ENCODE measurements at regions not wholly inside any gene's neighbourhood (a gene's known extent, or its start where the extent isn't known, plus 50 kb on each side); places are given as distances from the start of the nearest gene placed in this dataset.
"Not testable (repeated sequence)": the region's sequence is repeated elsewhere in the genome, so short reads cannot be mapped to it uniquely, and the experiment has no call there.

DNA sequence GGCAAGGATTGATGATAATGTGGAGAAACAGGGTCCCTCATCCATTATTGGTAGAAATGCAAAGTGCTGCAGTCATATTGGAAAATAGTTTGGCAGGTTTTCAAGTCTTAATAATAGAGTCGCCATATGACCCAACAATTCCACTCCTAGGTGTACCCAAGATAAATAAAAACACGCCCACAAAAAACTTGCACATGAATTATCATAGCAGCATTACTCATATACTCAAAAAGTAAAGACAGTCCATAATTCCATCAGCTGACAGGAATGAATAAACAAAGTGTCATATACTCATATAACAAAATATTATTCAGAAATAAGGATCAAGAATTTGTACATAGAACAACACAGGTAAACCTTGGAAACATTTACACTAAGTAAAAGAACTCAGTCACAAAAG is 242.9 kb upstream of the FTMT start:
- Histone ChIP-seq H3K4me1 (ENCODE audit: control insufficient read depth, insufficient read depth, low read length) (no peaks in the 10 kb centered on the region), H3K27me3 (ENCODE audit: control insufficient read depth in 1 of 2, insufficient read depth in 2 of 2, low read length in 2 of 2) (no peaks in the 10 kb centered on the region), H3K27ac (ENCODE audit: low read length) (no peak overlapping the region), H3K36me3 (ENCODE audit: control insufficient read depth in 2 of 2, insufficient read depth in 2 of 2, low read length in 2 of 2) (no peaks in the 10 kb centered on the region), H3K4me3 (ENCODE audit: low read length in 2 of 2) (no peak overlapping the region), H3K9ac (ENCODE audit: low read length in 2 of 2) (no peak overlapping the region), H3K9me3 (ENCODE audit: control insufficient read depth in 2 of 2, low read length in 2 of 2) (no peaks in the 10 kb centered on the region)

DNA sequence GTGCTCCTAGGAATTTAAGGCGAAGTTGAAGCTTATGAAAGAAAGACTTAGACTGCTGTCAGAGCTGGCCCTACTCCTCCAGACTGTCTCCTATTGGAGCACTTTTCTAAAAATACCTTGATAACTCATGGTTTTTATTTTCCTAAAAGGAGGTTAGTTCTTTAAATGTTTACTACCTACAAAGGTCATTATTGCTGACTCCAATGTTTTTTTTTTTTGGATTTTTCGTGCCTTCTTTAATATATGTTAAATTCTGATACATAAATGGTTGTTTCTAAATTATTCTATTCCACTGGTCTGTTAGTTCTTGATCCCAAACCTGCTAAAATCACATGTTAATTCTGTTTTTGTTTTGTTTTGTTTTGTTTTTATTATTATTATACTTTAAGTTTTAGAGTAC is 227.6 kb upstream of the FTMT start:
- Histone ChIP-seq H3K9me3 (ENCODE audit: control insufficient read depth in 2 of 2, low read length in 2 of 2) (no peaks in the 10 kb centered on the region), H3K9ac (ENCODE audit: low read length in 2 of 2) (no peak overlapping the region), H3K4me3 (ENCODE audit: low read length in 2 of 2) (no peak overlapping the region), H3K27me3 (ENCODE audit: control insufficient read depth in 1 of 2, insufficient read depth in 2 of 2, low read length in 2 of 2) (no peaks in the 10 kb centered on the region), H3K4me1 (ENCODE audit: control insufficient read depth, insufficient read depth, low read length) (no peaks in the 10 kb centered on the region), H3K36me3 (ENCODE audit: control insufficient read depth in 2 of 2, insufficient read depth in 2 of 2, low read length in 2 of 2) (no peaks in the 10 kb centered on the region), H3K27ac (ENCODE audit: low read length) (no peak overlapping the region)

DNA sequence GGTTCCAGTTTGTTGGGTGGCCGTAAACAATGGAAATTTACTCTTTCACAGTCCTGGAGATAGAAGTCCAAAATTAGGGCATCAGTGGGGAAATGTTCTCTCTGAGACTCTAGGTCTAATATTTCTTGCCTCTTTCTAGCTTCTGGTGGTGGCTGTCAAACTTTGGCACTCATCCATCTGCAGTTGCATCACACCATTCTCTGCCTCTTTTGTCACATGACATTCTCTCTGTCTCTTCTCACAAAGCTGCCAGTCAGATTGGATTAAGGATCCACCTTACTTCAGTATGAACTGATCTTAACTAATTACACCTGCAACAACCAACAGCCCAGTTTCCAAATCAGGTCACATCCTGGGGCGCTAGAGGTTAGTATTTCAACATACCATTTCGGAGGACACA is 222.9 kb upstream of the FTMT start:
- Histone ChIP-seq H3K4me1 (ENCODE audit: control insufficient read depth, insufficient read depth, low read length) (no peaks in the 10 kb centered on the region), H3K9me3 (ENCODE audit: control insufficient read depth in 2 of 2, low read length in 2 of 2) (no peaks in the 10 kb centered on the region), H3K27ac (ENCODE audit: low read length) (no peak overlapping the region), H3K9ac (ENCODE audit: low read length in 2 of 2) (no peak overlapping the region), H3K4me3 (ENCODE audit: low read length in 2 of 2) (no peak overlapping the region), H3K36me3 (ENCODE audit: control insufficient read depth in 2 of 2, insufficient read depth in 2 of 2, low read length in 2 of 2) (no peaks in the 10 kb centered on the region), H3K27me3 (ENCODE audit: control insufficient read depth in 1 of 2, insufficient read depth in 2 of 2, low read length in 2 of 2) (no peaks in the 10 kb centered on the region)

DNA sequence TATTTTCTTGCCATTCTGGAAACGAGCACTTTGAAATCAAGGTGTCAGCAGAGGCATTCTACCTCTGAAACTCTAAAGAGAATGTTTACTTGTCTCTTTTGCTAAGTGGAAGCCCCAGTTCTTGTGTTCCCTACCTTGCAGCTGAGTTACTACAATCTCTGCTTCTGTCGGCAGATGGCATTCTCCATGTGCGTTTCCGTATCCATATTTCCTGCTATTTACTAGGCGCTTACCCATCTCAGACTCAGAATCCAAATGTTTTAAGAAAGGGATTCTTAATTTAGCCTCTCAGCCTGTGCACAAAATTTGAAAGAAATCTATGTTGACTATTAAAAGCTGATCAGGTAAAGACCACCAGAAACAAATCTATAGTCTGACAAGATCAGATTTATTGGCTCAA is 221.3 kb upstream of the FTMT start:
- Histone ChIP-seq H3K9me3 (ENCODE audit: control insufficient read depth in 2 of 2, low read length in 2 of 2) (no peaks in the 10 kb centered on the region), H3K4me3 (ENCODE audit: low read length in 2 of 2) (no peak overlapping the region), H3K4me1 (ENCODE audit: control insufficient read depth, insufficient read depth, low read length) (no peaks in the 10 kb centered on the region), H3K36me3 (ENCODE audit: control insufficient read depth in 2 of 2, insufficient read depth in 2 of 2, low read length in 2 of 2) (no peaks in the 10 kb centered on the region), H3K9ac (ENCODE audit: low read length in 2 of 2) (no peak overlapping the region), H3K27ac (ENCODE audit: low read length) (no peak overlapping the region), H3K27me3 (ENCODE audit: control insufficient read depth in 1 of 2, insufficient read depth in 2 of 2, low read length in 2 of 2) (no peaks in the 10 kb centered on the region)

DNA sequence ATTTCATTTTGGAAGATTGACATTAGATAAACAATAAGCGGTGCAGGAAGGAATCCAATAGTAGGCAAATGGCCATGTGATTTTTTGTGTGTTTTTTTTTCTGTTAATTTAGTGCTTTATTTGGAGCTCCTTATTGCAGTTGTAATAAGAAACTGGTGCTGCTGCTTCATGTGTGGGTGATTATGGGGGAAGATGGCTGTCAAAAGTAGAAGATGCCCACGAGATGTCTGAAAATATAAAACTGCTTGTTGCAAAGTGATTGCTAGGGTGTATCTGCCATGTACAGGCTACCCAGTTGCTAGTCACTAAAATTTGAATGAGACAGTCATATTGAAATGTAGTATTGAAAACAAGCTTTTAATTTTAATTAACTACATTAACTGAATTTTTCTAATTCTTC is 216.7 kb upstream of the FTMT start:
- Histone ChIP-seq H3K4me1 (ENCODE audit: control insufficient read depth, insufficient read depth, low read length) (no peaks in the 10 kb centered on the region), H3K27ac (ENCODE audit: low read length) (no peak overlapping the region), H3K27me3 (ENCODE audit: control insufficient read depth in 1 of 2, insufficient read depth in 2 of 2, low read length in 2 of 2) (no peaks in the 10 kb centered on the region), H3K9me3 (ENCODE audit: control insufficient read depth in 2 of 2, low read length in 2 of 2) (no peaks in the 10 kb centered on the region), H3K36me3 (ENCODE audit: control insufficient read depth in 2 of 2, insufficient read depth in 2 of 2, low read length in 2 of 2) (no peaks in the 10 kb centered on the region), H3K9ac (ENCODE audit: low read length in 2 of 2) (no peak overlapping the region), H3K4me3 (ENCODE audit: low read length in 2 of 2) (no peak overlapping the region)

DNA sequence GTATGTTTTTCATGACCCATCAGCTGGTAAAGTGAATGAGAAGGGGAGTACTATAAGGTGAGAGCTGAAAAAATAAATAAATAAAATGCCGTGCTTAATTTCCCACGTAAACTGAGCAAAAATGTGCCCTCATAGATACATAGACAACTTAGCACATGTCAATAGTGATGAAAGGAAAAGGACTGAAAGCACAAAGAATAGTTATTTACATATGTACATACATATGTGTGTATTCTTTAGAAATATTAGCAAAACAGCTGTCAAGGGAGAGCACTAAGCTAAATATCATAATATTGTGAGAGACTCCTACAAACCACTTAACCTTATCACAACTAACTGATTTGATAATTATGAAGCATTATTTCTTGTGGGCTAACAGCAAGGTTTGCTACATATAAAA is 213.6 kb upstream of the FTMT start:
- H3K36me3 ChIP-seq (ENCODE audit: control insufficient read depth in 2 of 2, insufficient read depth in 2 of 2, low read length in 2 of 2), result no peaks in the 10 kb centered on the region
- H3K27ac ChIP-seq (ENCODE audit: low read length), result no peak overlapping the region
- no peaks in the 10 kb centered on the region for H3K9me3 ChIP-seq (ENCODE audit: control insufficient read depth in 2 of 2, low read length in 2 of 2)

DNA sequence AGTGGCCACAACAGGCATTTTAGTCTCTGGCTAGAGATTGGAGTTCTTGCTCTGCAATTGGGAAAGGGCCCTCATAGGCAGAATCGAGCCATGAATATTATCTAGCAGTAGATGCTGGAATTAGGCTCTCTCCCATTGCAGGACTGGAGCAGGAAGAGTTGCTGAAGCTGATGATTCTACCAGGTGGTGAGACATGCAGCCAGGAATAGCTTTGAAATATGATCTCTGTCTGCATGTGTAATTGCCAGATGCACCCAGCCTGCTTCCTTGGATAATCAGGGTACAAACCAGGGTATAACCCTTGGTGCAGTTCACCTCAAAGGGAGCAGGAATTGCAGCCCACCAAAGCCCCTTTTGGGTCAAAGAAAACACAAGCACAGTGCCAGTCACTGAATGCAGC is 211.4 kb upstream of the FTMT start:
- no peak overlapping the region for H3K27ac ChIP-seq (ENCODE audit: low read length)
- no peaks in the 10 kb centered on the region for H3K4me1 ChIP-seq (ENCODE audit: control insufficient read depth, insufficient read depth, low read length)
- no peak overlapping the region for H3K4me3 ChIP-seq (ENCODE audit: low read length in 2 of 2)
- no peaks in the 10 kb centered on the region for H3K9me3 ChIP-seq (ENCODE audit: control insufficient read depth in 2 of 2, low read length in 2 of 2)
- H3K36me3 ChIP-seq (ENCODE audit: control insufficient read depth in 2 of 2, insufficient read depth in 2 of 2, low read length in 2 of 2), result no peaks in the 10 kb centered on the region
- H3K27me3 ChIP-seq (ENCODE audit: control insufficient read depth in 1 of 2, insufficient read depth in 2 of 2, low read length in 2 of 2), result no peaks in the 10 kb centered on the region
- H3K9ac ChIP-seq (ENCODE audit: low read length in 2 of 2), result no peak overlapping the region

More for the DNA sequence above, 213.6 kb upstream of the FTMT start:
- no peaks in the 10 kb centered on the region for H3K27me3 ChIP-seq (ENCODE audit: control insufficient read depth in 1 of 2, insufficient read depth in 2 of 2, low read length in 2 of 2)
- H3K4me1 ChIP-seq (ENCODE audit: control insufficient read depth, insufficient read depth, low read length), result no peaks in the 10 kb centered on the region
- H3K4me3 ChIP-seq (ENCODE audit: low read length in 2 of 2), result no peak overlapping the region
- no peak overlapping the region for H3K9ac ChIP-seq (ENCODE audit: low read length in 2 of 2)

DNA sequence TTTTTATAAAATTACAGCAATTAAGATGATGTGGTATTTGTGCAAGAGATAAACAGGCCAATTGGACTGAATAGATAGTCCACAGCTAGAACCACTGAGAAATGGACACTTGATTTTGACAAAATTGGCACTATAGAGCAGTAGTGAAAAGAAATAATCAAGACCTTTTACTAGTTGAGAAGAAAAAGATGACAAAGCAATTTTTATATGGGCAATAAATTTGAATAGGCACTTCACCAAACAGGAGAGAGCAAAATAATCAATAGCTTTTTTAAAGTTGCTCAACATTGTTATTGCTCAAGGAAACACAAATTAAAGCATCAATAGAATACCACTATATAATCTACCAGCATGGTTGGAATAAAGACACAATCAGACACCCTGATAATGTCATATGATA is 193.5 kb upstream of the FTMT start:
- no peaks in the 10 kb centered on the region for H3K27me3 ChIP-seq (ENCODE audit: control insufficient read depth in 1 of 2, insufficient read depth in 2 of 2, low read length in 2 of 2)
- H3K4me3 ChIP-seq (ENCODE audit: low read length in 2 of 2), result no peak overlapping the region
- no peak overlapping the region for H3K27ac ChIP-seq (ENCODE audit: low read length)
- H3K36me3 ChIP-seq (ENCODE audit: control insufficient read depth in 2 of 2, insufficient read depth in 2 of 2, low read length in 2 of 2), result no peaks in the 10 kb centered on the region
- no peaks in the 10 kb centered on the region for H3K4me1 ChIP-seq (ENCODE audit: control insufficient read depth, insufficient read depth, low read length)
- H3K9ac ChIP-seq (ENCODE audit: low read length in 2 of 2), result no peak overlapping the region
- peaks cover 0 to 6% of the 10 kb centered on the region in 2 donors for H3K9me3 ChIP-seq (ENCODE audit: control insufficient read depth in 2 of 2, low read length in 2 of 2)

DNA sequence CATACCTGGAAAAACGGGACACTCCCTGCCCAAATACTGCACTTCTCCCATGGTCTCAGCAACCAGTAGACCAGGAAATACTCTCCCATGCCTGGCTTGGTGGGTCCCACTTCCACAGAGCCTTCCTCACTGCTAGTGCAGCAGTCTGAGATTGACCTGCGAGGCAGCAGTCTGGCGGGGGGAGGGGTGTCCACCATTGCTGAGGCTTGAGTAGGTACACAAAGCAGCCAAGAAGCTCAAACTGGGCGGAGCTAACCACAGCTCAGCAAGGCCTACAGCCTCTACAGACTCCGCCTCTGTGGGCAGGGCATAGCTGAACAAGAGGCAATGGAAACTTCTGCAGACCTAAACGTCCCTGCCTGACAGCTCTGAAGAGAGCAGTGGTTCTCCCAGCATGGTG is 191.5 kb upstream of the FTMT start:
- Histone ChIP-seq H3K27me3 (ENCODE audit: control insufficient read depth in 1 of 2, insufficient read depth in 2 of 2, low read length in 2 of 2) (no peaks in the 10 kb centered on the region), H3K4me1 (ENCODE audit: control insufficient read depth, insufficient read depth, low read length) (no peaks in the 10 kb centered on the region), H3K9ac (ENCODE audit: low read length in 2 of 2) (no peak overlapping the region), H3K4me3 (ENCODE audit: low read length in 2 of 2) (no peak overlapping the region), H3K9me3 (ENCODE audit: control insufficient read depth in 2 of 2, low read length in 2 of 2) (peaks cover 0 to 6% of the 10 kb centered on the region in 2 donors), H3K36me3 (ENCODE audit: control insufficient read depth in 2 of 2, insufficient read depth in 2 of 2, low read length in 2 of 2) (no peaks in the 10 kb centered on the region), H3K27ac (ENCODE audit: low read length) (no peak overlapping the region)

DNA sequence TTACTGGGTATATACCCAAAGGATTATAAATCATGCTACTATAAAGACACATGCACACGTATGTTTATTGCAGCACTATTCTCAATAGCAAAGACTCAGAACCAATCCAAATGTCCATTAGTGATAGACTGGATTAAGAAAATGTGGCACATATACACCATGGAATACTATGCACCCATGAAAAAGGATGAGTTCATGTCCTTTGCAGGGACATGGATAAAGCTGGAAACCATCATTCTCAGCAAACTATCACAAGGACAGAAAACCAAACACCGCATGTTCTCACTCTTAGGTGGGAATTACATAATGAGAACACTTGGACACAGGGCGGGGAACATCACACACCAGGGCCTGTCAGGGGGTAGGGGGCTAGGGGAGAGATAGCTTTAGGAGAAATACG is 186.1 kb upstream of the FTMT start:
- not testable (repeated sequence) for H3K36me3 ChIP-seq (ENCODE audit: control insufficient read depth in 2 of 2, insufficient read depth in 2 of 2, low read length in 2 of 2); H3K4me1 ChIP-seq (ENCODE audit: control insufficient read depth, insufficient read depth, low read length); H3K9ac ChIP-seq (ENCODE audit: low read length in 2 of 2); H3K27me3 ChIP-seq (ENCODE audit: control insufficient read depth in 1 of 2, insufficient read depth in 2 of 2, low read length in 2 of 2); H3K9me3 ChIP-seq (ENCODE audit: control insufficient read depth in 2 of 2, low read length in 2 of 2); H3K4me3 ChIP-seq (ENCODE audit: low read length in 2 of 2); H3K27ac ChIP-seq (ENCODE audit: low read length)

DNA sequence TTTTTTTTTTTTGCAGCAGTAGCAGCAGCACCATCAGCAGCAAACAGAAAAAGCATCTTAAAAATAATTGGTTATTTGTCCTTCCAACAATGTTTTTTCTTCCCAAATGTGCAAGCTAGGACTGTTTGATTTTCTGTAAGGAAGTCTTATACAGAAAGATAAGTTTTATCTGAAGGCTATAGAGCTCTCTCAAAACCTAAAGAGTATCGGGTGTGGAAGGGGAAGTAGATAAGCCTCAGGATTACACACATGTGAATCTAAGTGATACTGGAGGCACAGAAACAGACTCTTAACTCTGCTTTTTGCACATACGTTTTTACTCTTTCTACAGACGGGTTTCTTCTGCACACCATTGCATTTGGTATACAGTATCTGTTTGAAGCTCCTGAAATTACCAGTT is 184.4 kb upstream of the FTMT start:
- no peaks in the 10 kb centered on the region for H3K36me3 ChIP-seq (ENCODE audit: control insufficient read depth in 2 of 2, insufficient read depth in 2 of 2, low read length in 2 of 2)
- no peaks in the 10 kb centered on the region for H3K4me1 ChIP-seq (ENCODE audit: control insufficient read depth, insufficient read depth, low read length)
- H3K9ac ChIP-seq (ENCODE audit: low read length in 2 of 2), result no peak overlapping the region
- no peak overlapping the region for H3K4me3 ChIP-seq (ENCODE audit: low read length in 2 of 2)
- no peaks in the 10 kb centered on the region for H3K9me3 ChIP-seq (ENCODE audit: control insufficient read depth in 2 of 2, low read length in 2 of 2)
- no peak overlapping the region for H3K27ac ChIP-seq (ENCODE audit: low read length)
- no peaks in the 10 kb centered on the region for H3K27me3 ChIP-seq (ENCODE audit: control insufficient read depth in 1 of 2, insufficient read depth in 2 of 2, low read length in 2 of 2)

DNA sequence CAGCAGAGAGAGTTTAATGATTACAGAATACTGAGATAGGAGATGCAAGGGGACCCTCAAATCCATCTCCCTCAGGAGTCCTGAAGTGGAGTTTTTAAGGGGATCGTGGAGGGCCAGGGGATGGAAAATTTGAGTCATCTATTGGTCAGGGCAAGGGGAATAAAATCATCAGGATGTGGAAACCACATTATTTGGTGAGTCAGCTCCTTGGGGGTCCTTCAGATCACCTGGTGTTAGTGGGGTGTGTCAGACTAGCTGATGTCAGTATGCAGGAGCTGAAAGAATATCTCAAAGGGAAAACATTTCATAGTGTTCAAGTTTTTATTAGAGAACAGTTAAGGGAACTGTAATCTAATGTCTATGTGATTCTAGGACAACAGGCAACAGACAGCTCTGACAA is 183.0 kb upstream of the FTMT start:
- H3K4me1 ChIP-seq (ENCODE audit: control insufficient read depth, insufficient read depth, low read length), result no peaks in the 10 kb centered on the region
- H3K9me3 ChIP-seq (ENCODE audit: control insufficient read depth in 2 of 2, low read length in 2 of 2), result no peaks in the 10 kb centered on the region

More for the DNA sequence above, 183.0 kb upstream of the FTMT start:
- no peak overlapping the region for H3K27ac ChIP-seq (ENCODE audit: low read length)
- no peaks in the 10 kb centered on the region for H3K27me3 ChIP-seq (ENCODE audit: control insufficient read depth in 1 of 2, insufficient read depth in 2 of 2, low read length in 2 of 2)
- H3K9ac ChIP-seq (ENCODE audit: low read length in 2 of 2), result no peak overlapping the region
- H3K4me3 ChIP-seq (ENCODE audit: low read length in 2 of 2), result no peak overlapping the region
- no peaks in the 10 kb centered on the region for H3K36me3 ChIP-seq (ENCODE audit: control insufficient read depth in 2 of 2, insufficient read depth in 2 of 2, low read length in 2 of 2)
